K562 (cell line): ENCODE measurements at regions not wholly inside any gene's neighbourhood (a gene's known extent, or its start where the extent isn't known, plus 50 kb on each side); places are given as distances from the start of the nearest gene placed in this dataset.

Experiments used
- ATAC-seq: fragments of 200-7000 bp; cut with Tn5 transposase; 3 replicates; pipeline ENCODE4 v1.9.1; 2020; ENCODE audit warnings: moderate library complexity
- BruUV-seq: library from RNA; stranded (reverse); fragments of 400-500 nt; replicated peaks from 2 replicates; lab custom pipeline; 2021; lab: Mats Ljungman, UMichigan
- CTCF ChIA-PET: fragments of 300-600 bp; formaldehyde crosslinking; extraction: SDS; loops from one replicate; lab custom pipeline; 2021; ENCODE audit warnings: low intra/inter-chr PET ratio; lab: Yijun Ruan, JAX
- POLR2A ChIA-PET: fragments of 300-600, 350-650 bp; sonication (Branson Sonifier 250); formaldehyde crosslinking; extraction: SDS; loops from one replicate; lab custom pipeline; 2021; ENCODE audit warnings: antibody characterized with exemption, inconsistent platforms; lab: Yijun Ruan, JAX
- DNase-seq, 4 experiments: peaks; one replicate each; pipeline versions ENCODE4 v3.0.0 to v3.0.0-alpha.2; 2011 to 2018; ENCODE audit warnings: low spot score in 3 of 4, mixed read lengths in 3 of 4; ENCODE audit errors: extremely low read depth in 1 of 4
- FAIRE-seq: peaks from 2 replicates; lab custom pipeline; 2011; peaks lifted over from hg19 to GRCh38; lab: Jason Lieb, UNC
- H2AFZ ChIP-seq: 2 replicates; pipeline ENCODE4 v1.6.0; 2011; ENCODE audit warnings: low read depth, low read length, control low read depth, inconsistent platforms
- H3K27ac ChIP-seq: fragments of 200-600 bp; 3 replicates; pipeline ENCODE4 v1.8.0; 2011; ENCODE audit warnings: low read depth, mild to moderate bottlenecking, control low read depth, inconsistent platforms, low read length, moderate library complexity, mixed read lengths; ENCODE audit errors: extremely low read depth
- H3K27me3 ChIP-seq, 2 experiments: fragments of 300-600 bp in 1 of 2; 2 replicates in 1 of 2; 3 replicates in 1 of 2; pipeline versions ENCODE4 v1.6.0 to v1.8.0; 2011; ENCODE audit warnings: inconsistent platforms in 2 of 2, low read length in 2 of 2, mild to moderate bottlenecking in 1 of 2, mixed read lengths in 1 of 2, moderate library complexity in 1 of 2; ENCODE audit not compliant: control insufficient read depth in 2 of 2, insufficient read depth in 2 of 2
- H3K36me3 ChIP-seq: fragments of 300-600 bp; 3 replicates; pipeline ENCODE4 v1.8.0; 2011; ENCODE audit warnings: mild to moderate bottlenecking, low read length, inconsistent platforms; ENCODE audit not compliant: control insufficient read depth, insufficient read depth
- H3K4me1 ChIP-seq, 2 experiments: fragments of 200-600 bp in 1 of 2; replicated peaks in 1 of 2; 2 replicates in 1 of 2; 3 replicates in 1 of 2; pipeline versions ENCODE4 v1.5.1 to v1.8.0; 2011; ENCODE audit warnings: inconsistent platforms in 2 of 2, low read length in 2 of 2, mild to moderate bottlenecking in 1 of 2, mixed read lengths in 1 of 2, moderate library complexity in 1 of 2; ENCODE audit not compliant: control insufficient read depth in 2 of 2, insufficient read depth in 2 of 2
- H3K4me2 ChIP-seq: 2 replicates; pipeline ENCODE4 v1.6.1; 2011; ENCODE audit warnings: low read length, control low read depth, inconsistent platforms, mixed read lengths; ENCODE audit not compliant: insufficient read depth
- H3K4me3 ChIP-seq: fragments of 200-600 bp; sonication (generic), shearing (Covaris generic); 2 replicates; pipeline ENCODE4 v1.5.1; 2016; ENCODE audit warnings: control low read depth, inconsistent platforms
- H3K79me2 ChIP-seq: fragments of 200-600 bp; 3 replicates; pipeline ENCODE4 v1.8.0; 2011; ENCODE audit warnings: low read length, inconsistent platforms; ENCODE audit not compliant: control insufficient read depth, insufficient read depth
- H3K9ac ChIP-seq, 2 experiments: 2 replicates each; pipeline versions ENCODE4 v1.6.0 to v1.6.1; 2011; ENCODE audit warnings: low read depth in 2 of 2, low read length in 2 of 2, control low read depth in 1 of 2, inconsistent platforms in 1 of 2, mild to moderate bottlenecking in 1 of 2, mixed read lengths in 1 of 2; ENCODE audit not compliant: insufficient read depth in 1 of 2
- H3K9me1 ChIP-seq: one replicate; pipeline ENCODE4 v1.6.0; 2011; ENCODE audit warnings: inconsistent platforms, mild to moderate bottlenecking, low read length, moderate library complexity; ENCODE audit not compliant: control insufficient read depth, insufficient read depth
- H3K9me3 ChIP-seq: replicated peaks from 2 replicates; pipeline ENCODE4 v1.5.1; 2011; ENCODE audit warnings: low read depth, low read length, inconsistent platforms; ENCODE audit not compliant: control insufficient read depth, insufficient read depth
- H4K20me1 ChIP-seq: replicated peaks from 2 replicates; pipeline ENCODE4 v1.6.1; 2011; ENCODE audit warnings: low read length, inconsistent platforms, mixed read lengths; ENCODE audit not compliant: control insufficient read depth, insufficient read depth
- CAMTA2 ChIP-seq: fragments of 250-450 bp; sonication (Bioruptor Pico); conservative IDR thresholded peaks from 2 replicates; pipeline ENCODE4 v1.5.1; 2022
- CHAMP1 ChIP-seq: fragments of 450-650 bp; IDR thresholded peaks from 2 replicates; pipeline ENCODE4 v1.6.1; 2016; ENCODE audit warnings: mild to moderate bottlenecking
- CREM ChIP-seq: IDR thresholded peaks from 2 replicates; pipeline ENCODE4 v1.6.1; 2014; ENCODE audit warnings: antibody characterized with exemption, low read depth
- ESRRA ChIP-seq: fragments of 450-650 bp; IDR thresholded peaks from 2 replicates; pipeline ENCODE4 v1.6.1; 2014; ENCODE audit warnings: low read depth, mild to moderate bottlenecking, moderate library complexity, borderline replicate concordance
- GTF2E2 ChIP-seq: fragments of 200-800 bp; sonication (Bioruptor generic); IDR thresholded peaks from 2 replicates; pipeline ENCODE4 v1.6.1; 2016; ENCODE audit warnings: missing genetic modification characterization, missing compliant biosample characterization
- HDGF ChIP-seq: fragments of 450-650 bp; IDR thresholded peaks from 2 replicates; pipeline ENCODE4 v1.6.1; 2016
- ILF3 ChIP-seq: fragments of 450-650 bp; IDR thresholded peaks from 2 replicates; pipeline ENCODE4 v1.6.1; 2018; ENCODE audit warnings: antibody characterized with exemption, mild to moderate bottlenecking, moderate library complexity, borderline replicate concordance
- MCM2 ChIP-seq: fragments of 450-650 bp; IDR thresholded peaks from 2 replicates; pipeline ENCODE4 v1.6.1; 2017; ENCODE audit warnings: low read depth, mild to moderate bottlenecking
- MEF2D ChIP-seq: conservative IDR thresholded peaks from 2 replicates; pipeline ENCODE4 v1.6.1; 2016; ENCODE audit warnings: low read depth, missing genetic modification characterization, missing compliant biosample characterization
- NFE2 ChIP-seq: IDR thresholded peaks from 2 replicates; pipeline ENCODE4 v1.6.1; 2014; ENCODE audit warnings: antibody characterized with exemption, low read depth
- POU5F1 ChIP-seq: fragments of 150-350 bp; IDR thresholded peaks from 2 replicates; pipeline ENCODE4 v1.6.1; 2014; ENCODE audit warnings: borderline replicate concordance, low read length, low read depth, mild to moderate bottlenecking; ENCODE audit not compliant: partially characterized antibody
- PPARD ChIP-seq: fragments of 250-450 bp; sonication (Bioruptor Pico); IDR thresholded peaks from 2 replicates; pipeline ENCODE4 v1.8.0; 2022; ENCODE audit warnings: inconsistent platforms, mild to moderate bottlenecking, moderate library complexity
- TFAP4 ChIP-seq: sonication (generic); formaldehyde crosslinking; IDR thresholded peaks from 2 replicates; pipeline ENCODE4 v1.8.0; 2022; ENCODE audit warnings: missing genetic modification reagents, mild to moderate bottlenecking, moderate library complexity, borderline replicate concordance
- ZBTB17 ChIP-seq: fragments of 450-650 bp; formaldehyde crosslinking; IDR thresholded peaks from 2 replicates; pipeline ENCODE4 v1.4.0; 2020; ENCODE audit warnings: mild to moderate bottlenecking
- ZNF282 ChIP-seq: sonication (generic); formaldehyde crosslinking; IDR thresholded peaks from 2 replicates; pipeline ENCODE4 v1.8.1; 2023; ENCODE audit warnings: missing genetic modification reagents
- ZNF77 ChIP-seq: fragments of 250-450 bp; sonication (Bioruptor Pico); IDR thresholded peaks from 2 replicates; pipeline ENCODE4 v1.5.0; 2020
- WGBS: fragments of 100-300 bp; shearing (Covaris generic); methylation state at CpG from one replicate; pipeline ENCODE4 v1.1.6; 2016; ENCODE audit warnings: low coverage, mixed read lengths; ENCODE audit not compliant: insufficient coverage; ENCODE audit errors: missing lambda C conversion rate; 5-methylcytosine and 5-hydroxymethylcytosine counted together
- in situ Hi-C: fragments of 300-500 bp; cut with MboI; formaldehyde crosslinking; loops from 4 replicates; pipeline ENCODE4 v1.15.0; 2018; ENCODE audit warnings: inconsistent platforms, mixed read lengths
- intact Hi-C: fragments of 100-400 bp; cut with micrococcal nuclease; formaldehyde crosslinking; loops from 2 replicates; pipeline ENCODE4 v1.14.2; 2022
- TF ChIP-seq, protein P1 (sequence below), 2 experiments: IDR thresholded peaks in 1 of 2; conservative IDR thresholded peaks in 1 of 2; 2 replicates each; pipeline ENCODE4 v1.6.1; 2016; ENCODE audit warnings: low read depth in 2 of 2, mild to moderate bottlenecking in 1 of 2, missing compliant biosample characterization in 1 of 2, missing genetic modification characterization in 1 of 2, moderate library complexity in 1 of 2
- TF ChIP-seq, protein P2 (sequence below): sonication (generic); formaldehyde crosslinking; IDR thresholded peaks from 2 replicates; pipeline ENCODE4 v1.8.0; 2023; ENCODE audit warnings: mild to moderate bottlenecking, missing genetic modification reagents

GRCh38 chr4:115655626-115656025 is 542.2 kb upstream of the NDST4 start:
- DNase-seq (no peak), ATAC-seq (no peak), FAIRE-seq (no peak)
- Histone ChIP-seq H3K4me1 (no peaks in the 10 kb centered on the region), H3K9me3 (no peaks in the 10 kb centered on the region), H3K9ac (no peak overlapping the region), H2AFZ (no peak overlapping the region), H3K4me2 (no peak overlapping the region), H3K27ac (no peak overlapping the region), H3K9me1 (no peaks in the 10 kb centered on the region), H3K79me2 (no peaks in the 10 kb centered on the region), H4K20me1 (no peaks in the 10 kb centered on the region), H3K36me3 (no peaks in the 10 kb centered on the region), H3K27me3 (no peaks in the 10 kb centered on the region), H3K4me3 (no peak overlapping the region)
- POLR2A ChIA-PET, result no interaction called here
- intact Hi-C loops, result no loop called here
- WGBS, result 0% methylated on average over 1 of the region's 1 CpG
- no TSS peak for BruUV-seq
- TF ChIP-seq HDGF, result no peak
- no peak for TF ChIP-seq PPARD (CRISPR knock-in tag)
- no peak for TF ChIP-seq MEF2D (tag)
- TF ChIP-seq ESRRA, result no peak
- TF ChIP-seq, protein P1, sequence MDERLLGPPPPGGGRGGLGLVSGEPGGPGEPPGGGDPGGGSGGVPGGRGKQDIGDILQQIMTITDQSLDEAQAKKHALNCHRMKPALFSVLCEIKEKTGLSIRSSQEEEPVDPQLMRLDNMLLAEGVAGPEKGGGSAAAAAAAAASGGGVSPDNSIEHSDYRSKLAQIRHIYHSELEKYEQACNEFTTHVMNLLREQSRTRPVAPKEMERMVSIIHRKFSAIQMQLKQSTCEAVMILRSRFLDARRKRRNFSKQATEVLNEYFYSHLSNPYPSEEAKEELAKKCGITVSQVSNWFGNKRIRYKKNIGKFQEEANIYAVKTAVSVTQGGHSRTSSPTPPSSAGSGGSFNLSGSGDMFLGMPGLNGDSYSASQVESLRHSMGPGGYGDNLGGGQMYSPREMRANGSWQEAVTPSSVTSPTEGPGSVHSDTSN (CRISPR knock-in tag; IDR thresholded peaks at IDR 0.05; ENCODE audit: low read depth), result no peak
- TF ChIP-seq, protein P1 (tag; conservative IDR thresholded peaks at IDR 0.05; ENCODE audit: low read depth), result no peak
- TF ChIP-seq MCM2, result no peak
- TF ChIP-seq NFE2, result no peak
- no peak for TF ChIP-seq CAMTA2 (CRISPR knock-in tag)
- no peak for TF ChIP-seq ZBTB17
- TF ChIP-seq ZNF77, result no peak
- no peak for TF ChIP-seq ILF3
- TF ChIP-seq, protein P2, sequence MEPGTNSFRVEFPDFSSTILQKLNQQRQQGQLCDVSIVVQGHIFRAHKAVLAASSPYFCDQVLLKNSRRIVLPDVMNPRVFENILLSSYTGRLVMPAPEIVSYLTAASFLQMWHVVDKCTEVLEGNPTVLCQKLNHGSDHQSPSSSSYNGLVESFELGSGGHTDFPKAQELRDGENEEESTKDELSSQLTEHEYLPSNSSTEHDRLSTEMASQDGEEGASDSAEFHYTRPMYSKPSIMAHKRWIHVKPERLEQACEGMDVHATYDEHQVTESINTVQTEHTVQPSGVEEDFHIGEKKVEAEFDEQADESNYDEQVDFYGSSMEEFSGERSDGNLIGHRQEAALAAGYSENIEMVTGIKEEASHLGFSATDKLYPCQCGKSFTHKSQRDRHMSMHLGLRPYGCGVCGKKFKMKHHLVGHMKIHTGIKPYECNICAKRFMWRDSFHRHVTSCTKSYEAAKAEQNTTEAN (CRISPR knock-in tag), result no peak
- no peak for TF ChIP-seq POU5F1
- TF ChIP-seq ZNF282 (CRISPR knock-in tag), result no peak
- TF ChIP-seq TFAP4 (CRISPR knock-in tag), result no peak
- TF ChIP-seq CREM, result no peak
- no peak for TF ChIP-seq GTF2E2 (tag)
- TF ChIP-seq CHAMP1, result no peak
- CTCF ChIA-PET, result no interaction called here
- in situ Hi-C loops, result no loop called here
